ENCODE measurements at regions not wholly inside any gene's neighbourhood (a gene's known extent, or its start where the extent isn't known, plus 50 kb on each side); places are given as distances from the start of the nearest gene placed in this dataset.
"Not testable (repeated sequence)": the region's sequence is repeated elsewhere in the genome, so short reads cannot be mapped to it uniquely, and the experiment has no call there.

GRCh38 chr13:87122551-87122950, 548.6 kb upstream of the SLITRK5 start:
- no peak for DNase-seq

- peak; percentile 2 for DNase-seq
These were observed 547.0 kb upstream of the SLITRK5 start for GRCh38 chr13:87123987-87124784.

GRCh38 chr13:87124785-87125074, 546.4 kb upstream of the SLITRK5 start:
- DNase-seq: no peak

- no peak for DNase-seq
These were observed 543.1 kb upstream of the SLITRK5 start for GRCh38 chr13:87128036-87128435.

DNA sequence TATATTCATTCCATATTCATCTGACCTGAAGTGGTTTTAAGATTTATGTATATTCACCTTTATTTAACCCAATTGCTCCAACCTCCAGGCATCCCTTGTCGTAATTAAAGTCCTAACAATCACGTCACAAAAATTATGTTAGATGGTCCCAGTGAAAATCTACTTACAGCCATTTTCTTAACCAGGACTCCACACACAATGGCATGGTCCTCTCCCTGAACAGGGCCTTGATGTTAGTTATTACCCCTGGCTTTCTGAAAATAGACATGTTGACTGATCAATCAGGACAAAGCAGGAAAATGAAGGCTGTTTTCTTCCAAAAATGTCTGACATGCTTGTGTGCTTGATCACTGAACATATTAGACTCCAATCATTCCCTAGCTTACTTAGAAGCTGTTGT, 542.7 kb upstream of the SLITRK5 start:
- DNase-seq: no peak

DNA sequence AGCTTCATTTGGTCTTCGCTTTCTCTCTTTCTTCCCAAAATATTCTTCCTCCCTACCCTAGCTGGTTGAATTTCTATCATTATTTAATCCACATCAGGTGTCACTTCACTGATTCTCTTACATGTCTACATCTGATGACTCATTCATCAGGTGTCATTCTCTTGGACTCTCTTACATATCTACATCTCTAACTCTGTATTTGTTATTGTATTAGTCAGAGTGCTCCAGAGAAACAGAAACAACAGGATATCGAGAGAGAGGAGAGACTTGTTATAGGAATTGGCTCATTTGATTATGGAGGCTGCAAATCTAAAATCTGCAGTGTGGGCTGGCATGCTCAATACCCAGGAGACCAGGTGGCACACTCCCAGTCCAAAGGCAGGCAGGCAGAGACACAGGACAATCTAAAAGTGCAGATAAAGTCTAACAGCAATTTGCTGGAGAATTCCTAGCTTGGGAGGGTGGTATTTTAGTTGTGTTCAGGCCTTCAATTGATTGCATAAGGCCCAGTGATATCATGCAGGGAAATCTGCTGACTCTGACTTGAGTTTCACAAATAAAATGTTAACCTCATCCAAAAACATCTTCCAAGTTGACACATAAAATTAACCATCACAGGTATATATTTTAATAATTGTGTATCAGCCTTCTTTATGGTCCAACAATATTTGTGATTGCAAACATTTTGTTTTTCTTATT, 541.4 kb upstream of the SLITRK5 start:
- DNase-seq: no peak

- DNase-seq: no peak
These were observed 540.7 kb upstream of the SLITRK5 start for GRCh38 chr13:87130423-87130822.

DNA sequence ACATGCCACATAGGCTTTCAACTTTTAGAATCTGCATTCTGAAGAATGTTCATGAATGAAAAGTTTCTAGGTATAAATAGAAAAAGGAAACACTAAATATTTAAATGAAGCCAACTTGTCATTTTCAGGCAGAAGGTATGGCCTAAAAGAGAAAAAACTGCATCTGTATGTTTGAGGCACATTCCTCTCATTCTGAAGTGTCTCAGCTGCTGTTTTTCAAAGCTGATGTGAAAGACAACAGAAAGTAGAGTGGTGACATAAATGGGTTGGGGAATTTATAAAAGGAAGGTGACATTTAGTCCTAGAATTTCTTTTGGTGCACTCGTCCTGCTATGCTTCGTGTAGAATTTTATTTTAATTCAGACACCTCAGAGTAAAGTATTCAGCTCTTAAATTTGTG, 539.6 kb upstream of the SLITRK5 start:
- no peak for DNase-seq

DNA sequence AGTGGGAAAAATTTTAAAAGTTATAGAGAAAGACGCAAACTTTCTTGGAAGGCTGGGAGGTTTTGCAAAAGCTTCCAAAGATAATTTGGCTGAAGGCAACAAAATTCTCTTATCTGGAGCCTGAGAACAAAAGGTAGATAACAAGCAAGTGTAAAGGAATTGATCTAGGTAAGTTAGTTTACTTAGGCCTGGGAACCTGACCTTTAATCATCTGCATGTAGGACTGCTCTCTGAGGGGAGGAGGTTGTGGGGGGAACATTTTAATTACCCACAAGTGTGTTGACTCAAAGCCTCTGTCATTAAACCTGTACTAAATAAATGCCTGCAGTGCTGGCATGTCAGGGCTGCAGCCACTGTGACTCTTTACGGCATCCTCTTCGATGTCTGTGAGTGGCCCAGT, 532.3 kb upstream of the SLITRK5 start:
- no peak for DNase-seq

DNA sequence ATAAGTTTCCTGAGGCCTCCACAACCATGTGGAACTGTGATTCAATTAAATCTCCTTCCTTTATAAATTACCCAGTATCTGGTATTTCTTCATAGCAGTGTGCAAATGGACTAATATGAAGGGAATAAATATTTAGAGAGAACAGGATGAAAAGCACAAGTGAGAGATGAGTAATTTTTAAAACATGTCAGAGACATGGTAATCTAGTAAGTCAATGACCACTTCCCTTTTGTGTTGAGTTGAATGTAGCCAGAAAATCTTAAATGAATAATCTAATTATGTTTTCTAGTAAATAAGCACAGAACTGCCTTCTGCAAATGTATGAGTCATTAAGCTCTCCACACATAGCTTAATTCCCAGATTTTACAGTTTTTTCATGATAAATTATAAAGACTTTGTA, 524.1 kb upstream of the SLITRK5 start:
- no peak for DNase-seq

DNA sequence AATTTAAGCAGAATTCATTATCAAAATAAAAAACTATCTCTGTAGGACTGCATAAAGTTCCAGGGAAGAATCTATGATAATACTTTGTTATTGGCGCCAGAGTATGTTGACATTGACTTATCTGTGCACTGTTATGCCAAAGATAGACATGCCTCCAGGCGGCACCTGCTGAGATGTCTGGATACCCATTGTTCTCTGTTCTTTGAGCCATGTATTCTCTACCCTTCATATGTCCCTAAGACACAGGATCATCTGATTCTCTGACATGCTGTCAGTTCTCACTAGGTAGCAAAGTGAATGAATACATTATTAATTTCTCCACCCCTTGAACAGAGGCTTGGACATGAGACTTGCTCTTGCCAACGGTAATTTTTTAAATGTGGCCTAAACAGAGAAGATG, 517.8 kb upstream of the SLITRK5 start:
- no peak for DNase-seq

DNA sequence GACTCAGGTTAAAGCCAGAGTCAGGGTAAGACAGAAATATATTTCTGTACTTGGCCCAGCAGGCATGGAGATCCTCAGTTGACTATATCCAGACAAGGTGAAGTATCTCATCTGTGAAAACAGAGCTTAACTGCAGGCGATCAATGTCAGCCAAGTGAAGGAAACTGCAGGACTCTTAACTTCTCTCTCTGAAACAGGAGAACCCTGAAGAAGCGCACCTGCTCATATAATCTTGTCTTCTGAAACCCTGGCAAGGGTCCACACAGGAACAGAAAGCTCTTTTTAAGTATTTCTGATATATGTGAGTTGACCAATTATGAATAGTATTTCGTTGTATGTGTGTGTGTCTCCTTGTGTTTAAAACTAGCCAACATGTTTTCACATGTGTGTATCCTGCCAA, 504.8 kb upstream of the SLITRK5 start:
- no peak for DNase-seq

GRCh38 chr13:87168390-87168789, 502.8 kb upstream of the SLITRK5 start:
- no peak for DNase-seq

DNA sequence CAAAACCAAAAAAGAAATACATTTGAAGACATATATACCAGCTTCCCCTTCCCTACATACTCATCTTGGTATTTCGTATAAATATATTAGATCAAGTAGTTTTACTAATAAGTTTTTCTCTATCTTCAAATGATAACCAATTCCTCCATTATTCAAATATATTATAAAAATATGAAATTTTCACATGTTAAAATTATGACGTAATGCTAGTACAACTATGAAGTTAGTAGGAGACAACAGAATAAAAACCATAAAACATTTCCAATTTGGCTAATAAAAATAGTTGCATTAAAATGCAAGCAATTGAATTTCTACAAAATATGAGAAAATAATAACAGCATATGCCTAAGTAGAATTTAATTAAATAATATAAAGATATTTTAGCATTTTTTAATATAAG, 501.8 kb upstream of the SLITRK5 start:
- no peak for DNase-seq

GRCh38 chr13:87172166-87172835, 498.9 kb upstream of the SLITRK5 start:
- DNase-seq: no peak

GRCh38 chr13:87185138-87185537, 486.0 kb upstream of the SLITRK5 start:
- not testable (repeated sequence) for DNase-seq

DNA sequence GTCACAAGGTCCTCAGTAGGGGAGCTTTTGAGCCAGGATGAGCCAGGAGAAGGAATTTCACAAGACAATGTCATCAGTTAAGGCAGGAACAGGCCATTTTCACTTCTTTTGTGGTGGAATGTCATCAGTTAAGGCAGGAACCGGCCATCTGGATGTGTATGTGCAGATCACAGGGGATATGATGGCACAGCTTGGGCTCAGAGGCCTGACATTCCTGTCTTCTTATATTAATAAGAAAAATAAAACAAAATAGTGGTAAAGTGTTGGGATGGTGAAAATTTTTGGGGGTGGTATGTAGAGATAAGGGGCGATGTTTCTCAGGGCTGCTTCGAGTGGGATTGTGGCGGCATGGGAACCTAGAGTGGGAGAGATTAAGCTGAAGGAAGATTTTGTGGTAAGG, 484.5 kb upstream of the SLITRK5 start:
- not testable (repeated sequence) for DNase-seq

DNA sequence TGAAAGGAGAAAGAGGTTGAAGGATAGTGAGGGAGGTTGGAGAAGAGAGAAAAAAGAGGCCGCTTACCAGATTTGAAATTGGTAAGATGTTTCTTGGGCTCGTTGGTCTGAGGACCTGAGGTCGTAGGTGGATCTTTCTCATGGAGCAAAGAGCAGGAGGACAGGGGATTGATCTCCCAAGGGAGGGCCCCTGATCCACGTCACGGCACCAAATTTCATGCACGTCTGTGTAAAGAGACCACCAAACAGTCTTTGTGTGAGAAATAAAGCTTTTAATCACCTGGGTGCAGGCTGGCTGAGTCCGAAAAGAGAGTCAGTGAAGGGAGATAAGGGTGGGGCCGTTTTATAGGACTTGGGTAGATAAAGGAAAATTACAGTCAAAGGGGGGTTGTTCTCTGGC, 479.7 kb upstream of the SLITRK5 start:
- not testable (repeated sequence) for DNase-seq

- DNase-seq: no peak
These were observed 472.8 kb upstream of the SLITRK5 start for GRCh38 chr13:87198371-87198770.

DNA sequence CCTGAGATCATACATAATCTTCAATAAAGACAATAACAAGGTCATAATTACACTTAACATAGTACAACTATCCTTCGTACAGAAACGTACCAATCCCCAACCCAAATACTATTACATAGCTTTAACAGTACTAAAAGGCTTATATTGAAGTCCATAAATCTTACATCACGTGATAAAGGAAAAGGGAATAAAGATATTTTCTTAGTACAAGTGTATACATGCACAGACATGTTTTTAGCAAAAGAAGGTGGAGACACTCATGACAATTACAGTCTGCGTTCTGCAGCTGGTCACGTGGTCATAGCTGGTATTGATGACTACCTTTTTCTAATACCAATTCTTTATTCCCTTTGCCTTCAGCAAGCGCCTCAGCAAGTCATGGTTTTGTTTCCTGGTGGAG, 464.5 kb upstream of the SLITRK5 start:
- DNase-seq: no peak

DNA sequence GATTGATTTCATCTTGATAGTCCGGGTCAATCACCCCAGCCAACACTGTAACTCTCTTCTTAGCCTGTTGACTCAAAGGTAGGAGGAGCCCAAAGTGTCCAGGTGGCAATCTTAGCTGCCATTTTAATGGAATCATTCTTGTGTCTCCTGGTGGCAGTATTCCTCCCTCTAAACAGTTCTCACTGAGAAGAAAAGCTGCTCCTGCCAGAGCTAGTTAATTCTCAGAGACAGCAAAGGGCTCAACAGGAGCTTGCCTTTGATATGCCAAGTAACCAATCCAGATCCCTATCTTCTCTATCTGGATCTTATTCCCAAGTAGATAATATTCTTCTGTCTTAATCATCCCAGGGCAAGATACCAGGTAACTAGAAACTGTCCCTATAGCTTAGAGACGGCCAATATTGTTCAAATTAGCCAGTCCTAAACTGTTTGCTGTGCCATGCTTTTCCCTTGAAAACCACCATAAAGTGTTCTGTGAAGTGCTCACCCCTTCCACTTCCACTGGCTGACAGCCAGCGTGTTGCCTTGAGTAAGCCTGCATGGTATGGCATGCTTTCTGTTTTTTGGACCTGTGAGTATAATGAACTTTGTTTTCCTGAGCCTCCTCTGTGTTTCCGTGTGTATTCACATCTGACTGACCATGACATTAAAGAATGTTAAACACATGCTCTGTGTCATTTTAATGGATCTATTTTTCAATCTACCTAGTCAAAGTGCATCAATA, 463.7 kb upstream of the SLITRK5 start:
- DNase-seq: no peak

- DNase-seq: no peak
These were observed 462.5 kb upstream of the SLITRK5 start for GRCh38 chr13:87208636-87209035.

DNA sequence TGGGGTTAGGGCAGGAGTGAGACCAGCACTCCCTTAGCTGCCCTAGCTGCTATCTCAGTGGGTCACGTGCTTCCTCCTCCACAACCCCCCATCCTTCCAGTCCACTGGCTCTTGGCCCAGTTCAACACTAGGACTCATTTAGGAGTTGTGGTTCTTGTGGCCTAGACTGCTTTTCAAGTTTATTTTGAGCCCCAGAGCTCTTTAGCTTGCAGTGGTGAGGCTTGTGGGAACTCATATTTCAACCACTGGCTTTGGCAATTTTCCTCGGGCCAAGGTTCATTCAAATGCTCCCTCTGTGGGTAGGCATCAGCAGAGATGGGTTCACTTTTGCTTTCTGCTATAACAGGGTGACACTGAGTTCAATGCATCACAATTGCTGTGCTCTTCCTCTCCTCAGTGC, 436.2 kb upstream of the SLITRK5 start:
- no peak for DNase-seq

DNA sequence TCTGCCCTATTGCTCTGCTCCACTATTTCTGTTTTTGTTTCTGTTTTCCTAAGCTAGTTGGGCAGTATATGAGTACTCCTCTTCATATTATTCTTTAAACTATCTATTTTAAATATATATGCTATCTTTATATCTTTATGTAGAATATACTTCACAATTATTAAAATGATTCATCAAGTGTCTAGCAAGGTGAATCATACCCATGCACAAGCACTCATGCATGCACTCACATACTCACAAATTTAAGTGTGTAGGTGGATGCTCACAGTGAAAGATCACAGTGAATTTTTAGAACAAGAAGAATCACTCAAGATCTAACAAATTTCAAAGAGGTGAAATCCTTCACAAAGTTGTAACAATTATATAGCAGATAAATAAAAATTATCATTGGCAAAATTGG, 435.6 kb upstream of the SLITRK5 start:
- no peak for DNase-seq

Measured in NCI-H2171 treated with DMSO at 0.1 percent for 48 hours (cell line).